NB4 (cell line): ENCODE measurements at regions not wholly inside any gene's neighbourhood (a gene's known extent, or its start where the extent isn't known, plus 50 kb on each side); places are given as distances from the start of the nearest gene placed in this dataset.

ENCODE experiments used
- DNase-seq: peaks from one replicate; pipeline ENCODE4 v3.0.0; 2010; ENCODE audit warnings: low read depth
- H3K4me3 ChIP-seq: one replicate; pipeline ENCODE4 v1.5.1; 2011; ENCODE audit warnings: mild to moderate bottlenecking, low read depth, low read length, moderate library complexity
- CTCF ChIP-seq: IDR thresholded peaks from one replicate; pipeline ENCODE4 v1.5.1; 2012; ENCODE audit warnings: low read depth, low read length
- MAX ChIP-seq: IDR thresholded peaks from 2 replicates; pipeline ENCODE4 v1.6.1; 2011; ENCODE audit warnings: low read depth, low read length
- MYC ChIP-seq: IDR thresholded peaks from 2 replicates; pipeline ENCODE4 v1.6.1; 2011; ENCODE audit warnings: low read depth, low read length
- POLR2A ChIP-seq: IDR thresholded peaks from 2 replicates; pipeline ENCODE4 v1.6.1; 2011; ENCODE audit warnings: mild to moderate bottlenecking; ENCODE audit not compliant: insufficient read length; ENCODE audit errors: extremely low read depth

GRCh38 chr11:130709531-130709930, 206.7 kb downstream of the SNX19 start:
- no peak for TF ChIP-seq POLR2A
- no peak for TF ChIP-seq CTCF
- no peak for TF ChIP-seq MYC
- TF ChIP-seq MAX = no peak
- no peak for DNase-seq
- H3K4me3 ChIP-seq = no peak overlapping the region

- TF ChIP-seq MYC (no peak), CTCF (no peak), MAX (no peak), POLR2A (no peak)
- no peak for DNase-seq
- no peak overlapping the region for H3K4me3 ChIP-seq
Measured at GRCh38 chr11:130710021-130710420, 206.3 kb downstream of the SNX19 start.

DNA sequence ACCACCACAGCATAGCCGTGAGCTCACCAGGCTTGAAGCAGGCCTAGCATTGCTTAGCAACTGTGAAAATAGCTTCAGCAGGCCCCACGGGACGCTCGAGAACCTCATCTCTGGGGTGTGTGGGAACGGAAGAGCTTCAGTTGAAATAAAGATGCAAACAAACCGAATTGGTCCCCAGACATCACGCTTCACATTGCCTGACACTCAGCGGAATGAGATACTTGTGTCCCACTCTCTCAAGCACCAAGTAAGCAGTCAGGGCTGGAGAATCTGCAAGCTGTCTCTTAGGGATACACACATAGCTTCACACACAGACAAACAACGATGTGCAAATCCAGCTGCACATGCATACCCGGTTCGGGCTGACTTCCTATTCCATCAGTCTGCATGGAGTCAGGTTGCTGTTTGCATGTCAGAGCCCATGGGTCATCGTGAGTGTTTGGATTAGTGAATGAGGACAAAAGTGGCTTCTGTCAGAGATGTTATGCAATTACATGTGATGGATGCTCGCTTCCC, 205.7 kb downstream of the SNX19 start:
- H3K4me3 ChIP-seq = no peak overlapping the region
- no peak for TF ChIP-seq POLR2A
- TF ChIP-seq MAX = no peak
- TF ChIP-seq CTCF = no peak
- no peak for TF ChIP-seq MYC
- no peak for DNase-seq

- no peak overlapping the region for H3K4me3 ChIP-seq
- DNase-seq = no peak
- no peak for TF ChIP-seq MYC
- no peak for TF ChIP-seq POLR2A
- no peak for TF ChIP-seq MAX
- no peak for TF ChIP-seq CTCF
Measured at GRCh38 chr11:130711193-130711592, 205.1 kb downstream of the SNX19 start.

GRCh38 chr11:130712480-130712879, 203.8 kb downstream of the SNX19 start:
- DNase-seq = no peak
- TF ChIP-seq CTCF (no peak), MAX (no peak), POLR2A (no peak), MYC (no peak)
- no peak overlapping the region for H3K4me3 ChIP-seq
